Memory B cell (primary cell): ENCODE measurements at regions not wholly inside any gene's neighbourhood (a gene's known extent, or its start where the extent isn't known, plus 50 kb on each side); places are given as distances from the start of the nearest gene placed in this dataset.

Source experiments
- ATAC-seq: fragments of 150-1000 bp; cut with Tn5 transposase; 2 replicates; pipeline ENCODE4 v1.10.0; 2021; ENCODE audit warnings: low read depth, mild to moderate bottlenecking, moderate library complexity
- DNase-seq, 2 donors: peaks; one replicate each; pipeline ENCODE4 v3.0.0; 2022; ENCODE audit warnings: low spot score in 2 of 2
- H3K27ac Mint-ChIP-seq: one replicate; pipeline ENCODE4 v1.8.0; 2022; ENCODE audit warnings: mild to moderate bottlenecking, moderate library complexity, mixed read lengths
- H3K27me3 Mint-ChIP-seq: one replicate; pipeline ENCODE4 v1.8.0; 2022; ENCODE audit warnings: mixed read lengths
- H3K36me3 Mint-ChIP-seq: one replicate; pipeline ENCODE4 v1.8.0; 2022; ENCODE audit warnings: mild to moderate bottlenecking, mixed read lengths
- H3K4me1 Mint-ChIP-seq: one replicate; pipeline ENCODE4 v1.8.0; 2022; ENCODE audit warnings: mixed read lengths
- H3K4me3 Mint-ChIP-seq: one replicate; pipeline ENCODE4 v1.8.0; 2022; ENCODE audit warnings: mild to moderate bottlenecking, moderate library complexity, mixed read lengths
- H3K9me3 Mint-ChIP-seq: one replicate; pipeline ENCODE4 v1.8.0; 2022; ENCODE audit warnings: mixed read lengths

GRCh38 chr18:41395695-41396094, 559.3 kb upstream of the PIK3C3 start:
- Mint-ChIP-seq H3K4me3 (no peak overlapping the region), H3K27ac (no peak overlapping the region), H3K36me3 (no peaks in the 10 kb centered on the region), H3K9me3 (peaks cover 2% of the 10 kb centered on the region), H3K27me3 (no peaks in the 10 kb centered on the region), H3K4me1 (no peaks in the 10 kb centered on the region)
- DNase-seq (no peak), ATAC-seq (no peak)

- no peak for ATAC-seq
- Mint-ChIP-seq H3K4me1 (no peaks in the 10 kb centered on the region), H3K9me3 (no peaks in the 10 kb centered on the region), H3K36me3 (no peaks in the 10 kb centered on the region), H3K4me3 (no peak overlapping the region), H3K27ac (no peak overlapping the region), H3K27me3 (no peaks in the 10 kb centered on the region)
- DNase-seq: no peak
These were observed 563.1 kb upstream of the PIK3C3 start for GRCh38 chr18:41391616-41392595.

DNA sequence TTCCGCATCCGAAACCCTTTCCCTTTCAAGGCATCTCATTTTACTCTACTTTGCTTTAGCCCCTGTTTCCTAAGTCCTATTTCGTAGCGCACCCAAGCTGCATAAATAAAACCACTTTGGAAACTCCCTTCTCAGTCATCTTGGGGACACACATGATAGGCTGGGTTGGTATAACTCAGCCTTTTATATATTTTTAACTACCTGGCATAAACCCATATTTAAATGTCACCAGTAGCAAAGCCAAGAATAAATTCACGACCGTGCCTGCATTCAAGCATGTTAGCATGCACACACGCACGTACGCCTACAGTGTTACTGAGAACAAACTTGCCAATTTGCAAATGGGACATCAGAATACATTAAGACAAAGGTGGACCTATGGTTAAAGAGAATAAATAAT, 564.7 kb upstream of the PIK3C3 start:
- Mint-ChIP-seq H3K27me3 (no peaks in the 10 kb centered on the region), H3K36me3 (no peaks in the 10 kb centered on the region)

DNA sequence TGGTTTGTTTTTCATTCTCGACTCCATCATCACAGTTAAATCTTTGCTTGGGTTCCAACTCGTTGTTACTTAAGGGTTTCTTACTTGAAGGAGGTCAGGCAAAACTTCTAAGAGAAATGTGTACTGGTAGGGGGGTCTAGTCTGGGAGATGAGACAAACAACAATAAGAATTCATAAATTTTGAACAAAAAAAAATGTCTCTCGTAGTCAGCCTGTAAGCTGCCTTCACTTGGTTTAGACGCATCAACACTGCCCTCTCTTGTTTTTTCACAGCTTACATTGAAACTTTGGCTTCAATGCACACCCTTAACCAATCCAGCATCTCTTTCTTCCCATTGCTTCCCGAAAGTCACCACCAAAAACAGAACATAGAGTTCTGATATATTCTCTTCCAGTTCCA, 576.4 kb upstream of the PIK3C3 start:
- DNase-seq: no peak
- peaks cover 6% of the 10 kb centered on the region for H3K9me3 Mint-ChIP-seq
- no peak for ATAC-seq
- no peak overlapping the region for H3K27ac Mint-ChIP-seq
- no peaks in the 10 kb centered on the region for H3K27me3 Mint-ChIP-seq
- H3K4me1 Mint-ChIP-seq: no peaks in the 10 kb centered on the region
- no peaks in the 10 kb centered on the region for H3K36me3 Mint-ChIP-seq
- H3K4me3 Mint-ChIP-seq: no peak overlapping the region

More for the DNA sequence above, 564.7 kb upstream of the PIK3C3 start:
- H3K9me3 Mint-ChIP-seq: peaks cover 6% of the 10 kb centered on the region
- H3K4me3 Mint-ChIP-seq: no peak overlapping the region
- H3K27ac Mint-ChIP-seq: no peak overlapping the region
- no peaks in the 10 kb centered on the region for H3K4me1 Mint-ChIP-seq
- DNase-seq (no peak), ATAC-seq (no peak)

GRCh38 chr18:41373612-41374011, 581.4 kb upstream of the PIK3C3 start:
- Mint-ChIP-seq H3K9me3 (peaks cover 5% of the 10 kb centered on the region), H3K27me3 (no peaks in the 10 kb centered on the region), H3K27ac (no peak overlapping the region), H3K4me3 (no peak overlapping the region), H3K4me1 (no peaks in the 10 kb centered on the region), H3K36me3 (no peaks in the 10 kb centered on the region)
- ATAC-seq (no peak), DNase-seq (no peak)

GRCh38 chr18:41372046-41372665, 582.9 kb upstream of the PIK3C3 start:
- peaks cover 5% of the 10 kb centered on the region for H3K9me3 Mint-ChIP-seq
- no peak overlapping the region for H3K4me3 Mint-ChIP-seq
- DNase-seq (no peak), ATAC-seq (no peak)
- H3K36me3 Mint-ChIP-seq: no peaks in the 10 kb centered on the region
- H3K27me3 Mint-ChIP-seq: no peaks in the 10 kb centered on the region
- H3K27ac Mint-ChIP-seq: no peak overlapping the region
- no peaks in the 10 kb centered on the region for H3K4me1 Mint-ChIP-seq

DNA sequence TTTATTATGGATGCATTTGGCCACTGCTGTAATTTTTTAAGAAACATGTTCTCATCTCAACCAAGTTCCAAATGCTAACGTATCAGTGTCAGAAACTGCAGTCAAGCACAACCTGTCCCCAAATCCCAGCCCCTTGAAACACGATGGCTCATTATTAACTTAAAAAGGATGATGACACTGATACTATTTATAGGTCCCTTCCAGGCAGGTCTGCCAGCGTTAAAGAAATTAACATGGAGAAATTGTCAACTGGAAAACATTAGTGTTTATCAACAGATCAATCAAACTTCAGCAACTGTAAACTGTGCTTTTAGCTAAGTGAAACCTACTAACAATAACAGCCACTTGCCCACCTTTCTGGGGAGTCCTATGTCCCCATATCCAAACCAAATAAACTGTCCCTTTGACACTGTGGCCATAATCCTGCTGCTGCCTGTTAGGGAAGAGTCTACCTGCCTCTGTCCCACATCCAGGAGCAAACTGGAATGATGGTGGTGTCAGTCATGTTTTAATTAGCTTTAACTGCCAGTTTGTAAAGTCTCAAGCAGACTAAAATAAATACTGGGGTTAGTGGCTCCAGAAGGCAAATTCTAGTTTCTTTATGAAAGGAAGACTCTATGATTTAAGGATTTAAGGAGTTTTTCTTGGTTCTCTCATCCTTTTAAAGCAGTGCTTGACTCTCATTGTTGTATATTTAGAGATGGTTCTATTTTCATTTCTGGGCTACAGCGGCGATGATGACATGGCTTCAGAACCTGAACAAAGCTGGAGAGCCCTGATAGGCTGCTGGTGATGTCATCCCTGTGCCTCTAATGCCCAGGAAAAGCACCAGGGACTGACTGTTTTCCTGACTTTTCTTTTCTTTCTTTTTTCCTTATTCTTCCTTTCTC, 583.6 kb upstream of the PIK3C3 start:
- no peaks in the 10 kb centered on the region for H3K27me3 Mint-ChIP-seq
- no peak overlapping the region for H3K4me3 Mint-ChIP-seq
- no peaks in the 10 kb centered on the region for H3K36me3 Mint-ChIP-seq
- H3K27ac Mint-ChIP-seq: no peak overlapping the region
- DNase-seq (no peak), ATAC-seq (no peak)
- peaks cover 4% of the 10 kb centered on the region for H3K9me3 Mint-ChIP-seq
- no peaks in the 10 kb centered on the region for H3K4me1 Mint-ChIP-seq

GRCh38 chr18:41370740-41371139, 584.3 kb upstream of the PIK3C3 start:
- H3K27me3 Mint-ChIP-seq: no peaks in the 10 kb centered on the region
- H3K36me3 Mint-ChIP-seq: no peaks in the 10 kb centered on the region
- no peak overlapping the region for H3K27ac Mint-ChIP-seq
- DNase-seq (no peak), ATAC-seq (no peak)
- H3K4me1 Mint-ChIP-seq: no peaks in the 10 kb centered on the region
- peaks cover 1% of the 10 kb centered on the region for H3K9me3 Mint-ChIP-seq
- no peak overlapping the region for H3K4me3 Mint-ChIP-seq

- DNase-seq (no peak), ATAC-seq (no peak)
- H3K27ac Mint-ChIP-seq: no peak overlapping the region
- H3K36me3 Mint-ChIP-seq: no peaks in the 10 kb centered on the region
- no peaks in the 10 kb centered on the region for H3K27me3 Mint-ChIP-seq
- no peak overlapping the region for H3K4me3 Mint-ChIP-seq
- no peaks in the 10 kb centered on the region for H3K4me1 Mint-ChIP-seq
- H3K9me3 Mint-ChIP-seq: peaks cover 10% of the 10 kb centered on the region
These were observed 597.3 kb upstream of the PIK3C3 start for GRCh38 chr18:41357708-41358107.

- no peak overlapping the region for H3K27ac Mint-ChIP-seq
- DNase-seq (no peak), ATAC-seq (no peak)
- no peaks in the 10 kb centered on the region for H3K4me1 Mint-ChIP-seq
- no peak overlapping the region for H3K4me3 Mint-ChIP-seq
- H3K9me3 Mint-ChIP-seq: peaks cover 5% of the 10 kb centered on the region
- H3K36me3 Mint-ChIP-seq: no peaks in the 10 kb centered on the region
- H3K27me3 Mint-ChIP-seq: no peaks in the 10 kb centered on the region
These were observed 601.1 kb upstream of the PIK3C3 start for GRCh38 chr18:41353777-41354528.

GRCh38 chr18:41351430-41351829, 603.6 kb upstream of the PIK3C3 start:
- Mint-ChIP-seq H3K9me3 (peaks cover 2% of the 10 kb centered on the region), H3K4me3 (no peak overlapping the region), H3K27me3 (no peaks in the 10 kb centered on the region), H3K27ac (no peak overlapping the region), H3K36me3 (no peaks in the 10 kb centered on the region), H3K4me1 (no peaks in the 10 kb centered on the region)
- ATAC-seq: no peak
- DNase-seq: no peak

DNA sequence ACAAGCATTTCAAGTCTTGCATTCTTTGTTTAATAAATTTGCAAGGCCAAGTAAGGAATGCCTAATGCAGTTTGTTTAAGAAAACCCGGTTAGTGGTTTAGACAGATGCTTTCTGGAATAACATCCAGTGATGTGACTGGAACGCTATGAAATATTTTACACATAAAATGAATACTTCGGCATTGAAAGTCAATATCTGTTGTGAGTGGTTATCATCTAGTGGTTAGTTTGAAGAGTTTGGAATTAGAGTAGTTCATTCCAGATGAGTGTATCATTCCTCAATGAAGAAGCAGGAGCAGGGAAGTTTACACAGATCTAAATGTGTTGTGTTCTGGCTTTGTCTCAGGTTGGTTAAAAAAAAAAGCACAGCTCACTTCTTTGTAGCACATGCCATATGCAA, 608.0 kb upstream of the PIK3C3 start:
- DNase-seq (no peak), ATAC-seq (no peak)
- no peak overlapping the region for H3K27ac Mint-ChIP-seq
- no peak overlapping the region for H3K4me3 Mint-ChIP-seq
- H3K4me1 Mint-ChIP-seq: no peaks in the 10 kb centered on the region
- H3K36me3 Mint-ChIP-seq: no peaks in the 10 kb centered on the region
- peaks cover 2% of the 10 kb centered on the region for H3K9me3 Mint-ChIP-seq
- no peaks in the 10 kb centered on the region for H3K27me3 Mint-ChIP-seq

DNA sequence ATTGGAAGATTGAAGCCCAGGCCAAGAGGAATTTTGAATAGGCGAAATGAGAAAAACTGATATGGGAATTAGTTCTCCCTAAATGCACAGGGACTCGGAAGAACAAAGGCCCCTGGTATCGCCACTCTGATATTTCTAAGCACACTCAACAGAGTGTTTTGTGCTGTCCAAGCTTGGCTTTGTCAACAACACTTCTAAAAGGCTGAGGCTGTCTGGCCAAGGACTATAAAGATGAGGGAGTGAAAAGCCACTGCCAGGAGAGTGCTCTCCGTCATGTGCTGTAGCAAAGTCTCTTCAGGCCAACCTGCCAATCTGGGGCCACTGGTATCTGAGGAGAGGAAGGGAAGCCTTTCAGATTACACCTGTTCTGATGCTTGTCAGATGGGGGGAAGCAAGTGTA, 611.2 kb upstream of the PIK3C3 start:
- Mint-ChIP-seq H3K4me1 (no peaks in the 10 kb centered on the region), H3K27me3 (no peaks in the 10 kb centered on the region), H3K4me3 (no peak overlapping the region), H3K36me3 (no peaks in the 10 kb centered on the region), H3K9me3 (peaks cover 8% of the 10 kb centered on the region), H3K27ac (no peak overlapping the region)
- ATAC-seq (no peak), DNase-seq (no peak)
